GM12878 (cell line): ENCODE measurements at regions not wholly inside any gene's neighbourhood (a gene's known extent, or its start where the extent isn't known, plus 50 kb on each side); places are given as distances from the start of the nearest gene placed in this dataset.

Experiments
- ATAC-seq: fragments of 200-7000 bp; cut with Tn5 transposase; 3 replicates; pipeline ENCODE4 v1.9.1; 2020; ENCODE audit warnings: mild to moderate bottlenecking, moderate library complexity
- BruUV-seq: library from RNA; stranded (reverse); fragments of 400-500 nt; replicated peaks from 2 replicates; lab custom pipeline; 2021; lab: Mats Ljungman, UMichigan
- CTCF ChIA-PET: fragments of 300-600 bp; sonication (Branson Sonifier 250); formaldehyde crosslinking; extraction: SDS; loops from one replicate; lab custom pipeline; 2021; ENCODE audit warnings: inconsistent platforms; lab: Yijun Ruan, JAX
- POLR2A ChIA-PET: fragments of 350-600 bp; formaldehyde crosslinking; extraction: SDS; loops from one replicate; lab custom pipeline; 2021; ENCODE audit warnings: inconsistent platforms; lab: Charles Lee
- RAD21 ChIA-PET: fragments of 300-600 bp; sonication (Branson Sonifier 250); formaldehyde crosslinking; loops from one replicate; lab custom pipeline; 2023; ENCODE audit warnings: antibody characterized with exemption; ENCODE audit not compliant: unreplicated experiment; lab: Charles Lee
- SMC1A ChIA-PET: fragments of 300-600 bp; sonication (Branson Sonifier 250); formaldehyde crosslinking; loops from one replicate; lab custom pipeline; 2023; ENCODE audit not compliant: unreplicated experiment, uncharacterized antibody; lab: Charles Lee
- DNase-seq: peaks from one replicate; pipeline ENCODE4 v3.0.0-alpha.2; 2011; ENCODE audit warnings: low read depth, low spot score
- FAIRE-seq: peaks from 3 replicates; lab custom pipeline; 2011; peaks lifted over from hg19 to GRCh38; lab: Jason Lieb, UNC
- H2AFZ ChIP-seq: 2 replicates; pipeline ENCODE4 v1.6.0; 2011; ENCODE audit warnings: low read depth, low read length, control low read depth; ENCODE audit not compliant: control insufficient read depth
- H3K27ac ChIP-seq: 2 replicates; pipeline ENCODE4 v1.5.1; 2011; ENCODE audit warnings: control low read depth; ENCODE audit not compliant: control insufficient read depth, insufficient read depth
- H3K27me3 ChIP-seq, 2 experiments: replicated peaks in 1 of 2; 2 replicates each; pipeline versions ENCODE4 v1.6.0 to v1.6.1; 2011; ENCODE audit warnings: low read length in 1 of 2; ENCODE audit not compliant: control insufficient read depth in 2 of 2, insufficient read depth in 2 of 2
- H3K36me3 ChIP-seq, 2 experiments: 2 replicates each; pipeline ENCODE4 v1.5.1; 2011; ENCODE audit warnings: low read length in 1 of 2; ENCODE audit not compliant: control insufficient read depth in 2 of 2, insufficient read depth in 2 of 2
- H3K4me1 ChIP-seq: 2 replicates; pipeline ENCODE4 v1.6.1; 2011; ENCODE audit warnings: mild to moderate bottlenecking, low read length, moderate library complexity, mixed read lengths; ENCODE audit not compliant: control insufficient read depth, insufficient read depth
- H3K4me2 ChIP-seq: 2 replicates; pipeline ENCODE4 v1.6.0; 2011; ENCODE audit warnings: control low read depth; ENCODE audit not compliant: control insufficient read depth, insufficient read depth
- H3K4me3 ChIP-seq: fragments of 200-600 bp; sonication (generic); 2 replicates; pipeline ENCODE4 v1.5.1; 2016
- H3K79me2 ChIP-seq: 2 replicates; pipeline ENCODE4 v1.6.0; 2011; ENCODE audit warnings: low read length; ENCODE audit not compliant: control insufficient read depth, insufficient read depth
- H3K9ac ChIP-seq: 2 replicates; pipeline ENCODE4 v1.8.0; 2011; ENCODE audit warnings: low read length, control low read depth, mixed read lengths; ENCODE audit not compliant: control insufficient read depth, insufficient read depth
- H3K9me3 ChIP-seq: replicated peaks from 3 replicates; pipeline ENCODE4 v1.5.1; 2011; ENCODE audit warnings: mild to moderate bottlenecking, low read length; ENCODE audit not compliant: control insufficient read depth, insufficient read depth
- H4K20me1 ChIP-seq: 2 replicates; pipeline ENCODE4 v1.6.0; 2011; ENCODE audit not compliant: control insufficient read depth, insufficient read depth
- CHD4 ChIP-seq: fragments of 200-600 bp; sonication (generic); IDR thresholded peaks from 2 replicates; pipeline ENCODE4 v1.6.1; 2016; ENCODE audit warnings: mild to moderate bottlenecking
- CREB1 ChIP-seq: IDR thresholded peaks from 2 replicates; pipeline ENCODE4 v1.6.1; 2012; ENCODE audit warnings: low read depth, mild to moderate bottlenecking, inconsistent platforms
- KAT2A ChIP-seq: conservative IDR thresholded peaks from 2 replicates; pipeline ENCODE4 v1.6.1; 2011; ENCODE audit warnings: low read depth, low read length; ENCODE audit not compliant: control insufficient read depth
- MTA3 ChIP-seq: IDR thresholded peaks from 2 replicates; pipeline ENCODE4 v1.6.1; 2012; ENCODE audit warnings: low read length, inconsistent platforms, borderline replicate concordance
- MYC ChIP-seq: IDR thresholded peaks from 2 replicates; pipeline ENCODE4 v1.6.1; 2011; ENCODE audit warnings: mild to moderate bottlenecking, low read length, moderate library complexity, inconsistent platforms; ENCODE audit not compliant: insufficient read depth, insufficient replicate concordance, insufficient read length, severe bottlenecking
- NRF1 ChIP-seq: conservative IDR thresholded peaks from 2 replicates; pipeline ENCODE4 v1.6.1; 2011; ENCODE audit warnings: mild to moderate bottlenecking, low read depth, low read length, improper control_type of control experiment
- PAX8 ChIP-seq: fragments of 450-650 bp; IDR thresholded peaks from 2 replicates; pipeline ENCODE4 v1.6.1; 2017; ENCODE audit warnings: mild to moderate bottlenecking, moderate library complexity
- PML ChIP-seq: IDR thresholded peaks from 2 replicates; pipeline ENCODE4 v1.6.1; 2012; ENCODE audit warnings: low read length, inconsistent platforms
- RAD51 ChIP-seq: fragments of 450-650 bp; IDR thresholded peaks from 2 replicates; pipeline ENCODE4 v1.6.1; 2016; ENCODE audit warnings: moderate library complexity, mild to moderate bottlenecking, inconsistent platforms
- SMC3 ChIP-seq: IDR thresholded peaks from 2 replicates; pipeline ENCODE4 v1.6.1; 2011; ENCODE audit warnings: low read length, improper control_type of control experiment, borderline replicate concordance
- SREBF2 ChIP-seq: IDR thresholded peaks from 2 replicates; pipeline ENCODE4 v1.6.1; 2012; ENCODE audit warnings: mild to moderate bottlenecking, low read length
- ZZZ3 ChIP-seq: IDR thresholded peaks from 2 replicates; pipeline ENCODE4 v1.6.1; 2011; ENCODE audit warnings: low read depth; ENCODE audit not compliant: control insufficient read depth, insufficient read length
- WGBS: methylation state at CpG from one replicate; pipeline ENCODE4 v1.1.6; 2016; ENCODE audit warnings: low lambda C conversion rate; ENCODE audit not compliant: insufficient replicate concordance, insufficient coverage; ENCODE audit errors: missing lambda C conversion rate; 5-methylcytosine and 5-hydroxymethylcytosine counted together
- in situ Hi-C: fragments of 300-500 bp; cut with MboI; formaldehyde crosslinking; loops from 9 replicates; pipeline ENCODE4 v1.14.3; 2018; ENCODE audit warnings: mixed read lengths
- intact Hi-C: fragments of 100-400 bp; cut with micrococcal nuclease; formaldehyde crosslinking; loops from one replicate; pipeline ENCODE4 v1.14.2; 2022; ENCODE audit not compliant: unreplicated experiment

GRCh38 chr2:180599804-180600203 is 380.6 kb upstream of the UBE2E3 start:
- ChIA-PET SMC1A (no interaction called here), RAD21 (no interaction called here)
- no peak for DNase-seq
- no peaks in the 10 kb centered on the region for H3K27me3 ChIP-seq
- H3K9me3 ChIP-seq: no peaks in the 10 kb centered on the region
- no peaks in the 10 kb centered on the region for H3K79me2 ChIP-seq
- intact Hi-C loops (no loop called here), in situ Hi-C loops (no loop called here)
- ATAC-seq: no peak
- H3K9ac ChIP-seq: no peak overlapping the region
- H3K36me3 ChIP-seq: no peaks in the 10 kb centered on the region
- H3K4me1 ChIP-seq: no peaks in the 10 kb centered on the region
- FAIRE-seq: no peak
- TF ChIP-seq CHD4 (no peak), CREB1 (no peak), KAT2A (no peak), MTA3 (no peak), PML (no peak), NRF1 (no peak), PAX8 (no peak)
- TF ChIP-seq, all 136 proteins: peak for 0
- Histone ChIP-seq H3K4me3 (no peak overlapping the region), H2AFZ (no peak overlapping the region), H3K4me2 (no peak overlapping the region), H3K27ac (no peak overlapping the region), H4K20me1 (no peaks in the 10 kb centered on the region)
- ChIA-PET POLR2A (no interaction called here), CTCF (no interaction called here)
- WGBS: 73% methylated on average over 4 of the region's 4 CpGs
- no TSS peak for BruUV-seq

- Histone ChIP-seq H3K27ac (no peak overlapping the region), H3K9me3 (no peaks in the 10 kb centered on the region), H3K9ac (no peak overlapping the region), H3K4me2 (no peak overlapping the region), H2AFZ (no peak overlapping the region), H3K4me1 (no peaks in the 10 kb centered on the region)
- FAIRE-seq (no peak), DNase-seq (no peak)
- BruUV-seq: no TSS peak
- POLR2A ChIA-PET: no interaction called here
- SMC1A ChIA-PET: no interaction called here
- TF ChIP-seq MYC (no peak), ZZZ3 (no peak), SREBF2 (no peak), SMC3 (no peak), RAD51 (no peak)
- TF ChIP-seq, all 136 proteins: peak for 0
- Histone ChIP-seq H4K20me1 (no peaks in the 10 kb centered on the region), H3K4me3 (no peak overlapping the region), H3K27me3 (no peaks in the 10 kb centered on the region), H3K79me2 (no peaks in the 10 kb centered on the region), H3K36me3 (no peaks in the 10 kb centered on the region)
- in situ Hi-C loops (no loop called here), intact Hi-C loops (no loop called here)
- WGBS: 13% methylated on average over 2 of the region's 2 CpGs
- no peak for ATAC-seq
- RAD21 ChIA-PET: no interaction called here
- CTCF ChIA-PET: no interaction called here
Measured at GRCh38 chr2:180597179-180597578, 383.2 kb upstream of the UBE2E3 start.
